GM21723 (cell line): ENCODE measurements at regions not wholly inside any gene's neighbourhood (a gene's known extent, or its start where the extent isn't known, plus 50 kb on each side); places are given as distances from the start of the nearest gene placed in this dataset.

Experiments used
- ATAC-seq: cut with Tn5 transposase; IDR thresholded peaks from one replicate; pipeline ENCODE4 v1.9.1; 2021; ENCODE audit warnings: mild to moderate bottlenecking, moderate library complexity; ENCODE audit not compliant: unreplicated experiment

DNA sequence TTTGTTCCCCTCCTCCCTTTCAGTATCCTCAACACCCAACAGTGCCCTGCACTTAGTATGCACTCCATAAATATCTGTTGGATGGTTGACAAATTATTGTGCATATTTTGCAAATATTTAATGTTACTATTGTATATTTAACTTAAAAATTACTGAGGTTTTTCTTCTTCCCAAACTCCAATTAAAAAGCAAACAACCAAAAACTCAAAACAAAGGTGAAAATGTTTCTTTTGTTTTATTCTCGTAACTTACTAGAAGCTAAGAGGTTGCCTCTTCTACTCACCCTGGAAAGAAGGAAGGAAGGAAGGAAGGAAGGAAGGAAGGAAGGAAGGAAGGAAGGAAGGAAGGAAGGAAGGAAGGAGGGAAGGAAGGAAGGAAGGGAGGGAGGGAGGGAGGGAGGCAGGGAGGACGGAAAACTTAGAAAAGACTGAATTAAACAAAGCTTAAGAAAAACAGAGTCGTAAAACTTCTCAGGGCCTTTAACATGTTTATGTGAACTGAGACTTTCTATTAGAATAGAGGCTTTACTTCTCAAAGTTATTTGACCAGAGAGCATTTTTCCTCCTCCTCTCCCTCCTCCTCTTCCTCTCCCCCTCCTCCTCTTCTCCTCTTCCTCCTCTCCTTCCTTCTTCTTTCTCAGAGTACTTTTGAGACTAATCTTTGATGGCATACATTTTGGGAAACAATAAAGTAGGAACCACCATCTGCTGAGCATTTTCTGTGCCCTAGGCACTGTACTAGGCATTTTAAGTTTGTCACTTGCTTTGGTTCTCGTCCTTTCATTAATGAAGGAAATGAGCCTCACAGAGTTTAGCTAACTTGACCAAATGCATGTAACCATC, 396.6 kb upstream of the WWC1 start:
- ATAC-seq: no peak

DNA sequence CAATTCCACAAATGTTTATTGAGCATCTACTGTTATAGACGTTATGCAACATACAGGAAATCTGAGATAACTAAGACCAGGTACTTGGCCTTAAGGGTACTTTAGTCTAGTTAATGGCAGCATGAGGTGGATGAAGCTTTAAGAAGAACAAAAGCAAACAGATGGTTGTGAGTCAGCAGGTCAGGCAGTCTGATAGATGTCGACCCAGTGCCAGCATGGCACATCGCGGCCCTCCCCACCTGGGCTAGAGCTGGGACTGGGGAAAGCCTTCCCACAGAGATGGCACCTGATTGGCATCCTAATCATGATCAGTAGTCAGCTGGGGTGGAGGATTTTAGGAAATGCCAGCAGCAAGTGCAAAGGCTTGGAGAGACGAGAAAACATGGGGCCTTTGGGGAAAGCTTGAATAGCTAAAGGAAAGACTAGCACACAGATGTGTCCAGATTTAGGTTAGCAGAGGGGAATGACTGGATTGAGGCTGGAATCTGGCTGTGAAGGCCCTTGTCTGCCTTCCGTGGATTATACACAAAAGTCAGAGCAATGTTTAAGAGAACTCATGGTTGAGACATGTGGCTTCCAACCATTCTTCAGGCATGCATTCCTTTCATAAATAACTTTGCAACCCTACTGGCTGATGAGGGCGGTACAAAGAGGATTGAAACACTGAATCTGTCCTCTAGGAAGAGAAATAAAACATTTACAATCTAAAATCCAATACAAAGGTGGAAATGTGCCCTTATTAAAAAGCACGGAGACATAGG, 395.4 kb upstream of the WWC1 start:
- ATAC-seq: no peak

DNA sequence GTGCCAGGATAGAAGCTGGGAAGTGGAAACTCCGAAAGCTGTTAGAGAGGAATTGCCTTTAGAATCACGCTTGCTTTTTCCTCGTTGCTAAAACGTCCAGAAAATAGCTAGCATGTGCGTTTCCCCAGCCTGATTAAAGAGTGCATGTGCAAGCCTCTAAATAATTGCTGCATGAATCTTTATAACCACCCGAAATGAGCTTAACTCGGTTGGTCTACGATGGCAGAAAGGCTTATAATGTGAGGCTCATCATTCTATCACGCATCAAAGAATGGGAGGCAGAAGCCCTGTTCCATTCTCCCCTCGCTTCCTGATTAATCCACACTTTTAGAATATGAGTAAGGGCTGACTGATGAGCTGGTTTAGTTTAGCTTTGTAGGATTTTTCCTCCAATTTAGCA, 394.6 kb upstream of the WWC1 start:
- ATAC-seq: no peak

DNA sequence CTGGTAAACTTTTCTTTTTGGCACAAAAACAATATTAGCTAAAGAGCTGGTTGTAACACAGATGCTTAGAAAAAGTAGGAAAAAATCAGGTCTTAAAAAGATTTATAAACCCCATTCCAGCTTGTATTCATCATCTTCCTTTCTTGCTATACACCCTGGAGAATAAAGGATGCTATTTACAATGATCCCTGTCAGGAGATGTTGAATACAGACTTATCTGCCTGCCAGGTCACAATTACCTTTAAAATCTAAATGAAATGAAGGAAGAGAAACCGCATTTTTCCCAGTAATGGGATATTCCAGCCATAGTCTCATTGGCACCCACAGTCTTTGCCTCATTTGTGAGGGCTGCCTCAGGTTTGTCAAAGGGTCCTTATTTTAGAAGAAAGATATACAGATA, 394.1 kb upstream of the WWC1 start:
- no peak for ATAC-seq

DNA sequence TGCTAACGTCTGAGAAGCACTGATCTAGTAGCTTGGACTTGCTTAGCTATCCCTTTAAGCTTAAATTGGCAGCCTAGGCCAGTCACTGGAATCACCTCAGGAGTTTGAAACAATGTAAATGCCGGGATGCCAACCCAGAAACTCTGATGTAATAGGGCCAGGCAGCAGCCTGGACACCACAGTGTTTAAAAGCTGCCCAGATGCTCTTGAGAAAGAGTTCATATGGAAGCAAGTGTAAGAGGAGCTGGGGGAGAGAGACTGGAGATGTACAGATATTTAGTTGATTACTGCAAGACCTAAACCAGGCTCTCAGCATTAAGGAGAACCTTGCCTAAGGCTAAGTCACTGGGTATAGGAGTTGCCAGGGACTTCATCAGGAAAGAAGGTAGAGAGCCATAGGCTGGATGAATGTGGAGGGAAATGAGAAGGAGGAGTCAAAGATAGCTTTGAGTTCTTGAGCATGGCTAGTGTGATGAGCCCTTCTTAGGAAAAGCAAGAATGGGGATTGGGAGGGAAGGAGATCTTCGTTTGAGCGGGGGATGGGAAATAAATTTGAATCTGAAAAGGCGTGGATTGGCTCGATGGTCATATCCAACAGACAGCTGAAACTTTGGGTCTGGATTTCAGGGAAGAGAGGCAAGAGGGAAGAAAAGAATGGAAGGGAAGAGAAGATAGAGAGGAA, 392.9 kb upstream of the WWC1 start:
- ATAC-seq: no peak

DNA sequence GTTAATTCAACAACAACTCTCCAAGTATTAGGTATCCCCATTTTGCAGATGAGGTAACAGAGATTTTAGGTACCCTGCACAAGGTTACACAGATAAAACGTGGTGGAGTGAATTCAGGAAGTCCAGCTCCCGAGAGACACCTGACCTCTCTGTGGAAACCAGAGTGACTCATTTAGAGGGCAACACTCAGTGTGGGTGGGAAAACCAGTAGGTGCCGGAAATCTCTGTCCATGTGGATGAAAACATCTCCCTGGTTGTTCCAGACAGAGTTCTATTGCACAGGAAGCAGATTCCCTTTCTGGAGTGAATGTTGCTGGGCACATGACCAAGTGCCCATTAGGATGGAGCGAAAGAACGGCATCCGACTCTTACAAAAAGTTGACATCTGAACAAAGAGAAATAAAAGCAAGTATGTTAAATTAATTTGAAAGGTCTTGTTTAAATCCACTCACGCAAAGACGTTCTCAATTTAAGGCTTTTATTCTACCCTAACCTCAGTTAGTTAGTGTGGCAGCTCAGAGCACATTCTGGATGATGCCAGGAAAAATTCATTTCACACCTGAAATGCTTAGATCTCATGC, 391.9 kb upstream of the WWC1 start:
- ATAC-seq: no peak

DNA sequence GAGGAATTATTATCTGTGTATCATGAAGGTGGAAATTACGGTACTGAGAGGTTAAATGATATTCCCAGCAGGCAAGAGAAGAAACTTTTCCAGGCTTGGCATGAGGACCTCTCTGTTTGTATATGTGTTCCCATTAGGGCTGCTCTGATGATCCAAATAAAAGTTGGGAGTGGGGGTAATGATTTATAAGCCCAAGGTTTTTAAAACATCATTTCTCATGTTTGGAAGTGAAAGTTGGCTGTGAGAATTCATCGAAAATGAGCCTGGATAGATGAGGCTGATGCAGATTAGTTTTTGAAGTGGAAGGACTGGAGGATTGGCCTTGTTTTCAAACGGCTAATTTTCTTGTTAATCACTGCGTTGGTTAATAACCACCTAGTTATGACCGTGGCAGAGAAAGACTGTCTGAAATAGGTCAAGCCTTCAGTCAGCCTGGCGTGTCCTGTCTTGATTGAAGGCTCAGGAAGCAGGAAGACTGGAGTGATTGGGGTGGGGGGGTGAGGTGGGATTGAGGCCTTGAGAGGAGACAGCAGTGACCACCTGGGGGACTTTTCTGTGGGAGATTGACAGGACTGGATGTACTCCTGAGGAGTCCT, 391.0 kb upstream of the WWC1 start:
- ATAC-seq: no peak

DNA sequence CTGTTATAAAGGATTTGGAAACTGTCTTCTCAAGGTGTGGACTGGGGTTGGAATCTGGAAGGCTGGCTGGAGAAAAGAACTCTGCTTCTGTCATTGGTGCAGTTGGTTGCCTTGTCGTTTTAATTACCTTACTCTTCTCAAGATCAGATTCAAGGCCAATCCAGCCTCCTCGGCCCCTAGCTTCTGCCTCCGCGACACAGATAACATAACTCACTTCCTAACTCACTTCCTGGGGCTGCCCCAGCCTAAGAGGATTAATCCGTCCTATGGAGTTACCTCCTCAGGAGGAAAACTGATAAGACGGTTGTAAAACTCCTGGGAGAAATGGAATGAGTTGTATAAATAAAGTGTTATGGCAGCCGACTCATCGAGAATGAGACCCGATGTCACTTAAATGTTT, 389.1 kb upstream of the WWC1 start:
- ATAC-seq: no peak

DNA sequence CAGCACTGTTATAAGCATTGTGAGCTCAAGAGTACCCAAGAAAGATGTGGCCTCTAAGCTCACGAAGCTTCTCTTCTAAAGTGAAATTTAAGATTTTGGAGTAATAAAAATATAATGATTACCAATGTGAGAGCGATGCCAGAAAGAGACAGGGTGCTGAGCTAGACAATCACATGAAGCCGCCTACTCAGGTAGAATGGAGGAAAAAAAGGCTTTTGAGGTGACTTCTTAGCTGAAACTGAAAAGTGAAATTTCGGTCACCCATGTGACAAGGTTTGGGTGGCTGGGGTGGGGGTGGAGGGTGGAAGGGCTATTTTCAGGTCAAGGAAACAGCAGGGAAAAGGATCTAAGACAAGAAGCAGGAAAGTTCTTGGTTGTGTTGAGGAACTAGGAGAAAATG, 388.2 kb upstream of the WWC1 start:
- ATAC-seq: no peak

DNA sequence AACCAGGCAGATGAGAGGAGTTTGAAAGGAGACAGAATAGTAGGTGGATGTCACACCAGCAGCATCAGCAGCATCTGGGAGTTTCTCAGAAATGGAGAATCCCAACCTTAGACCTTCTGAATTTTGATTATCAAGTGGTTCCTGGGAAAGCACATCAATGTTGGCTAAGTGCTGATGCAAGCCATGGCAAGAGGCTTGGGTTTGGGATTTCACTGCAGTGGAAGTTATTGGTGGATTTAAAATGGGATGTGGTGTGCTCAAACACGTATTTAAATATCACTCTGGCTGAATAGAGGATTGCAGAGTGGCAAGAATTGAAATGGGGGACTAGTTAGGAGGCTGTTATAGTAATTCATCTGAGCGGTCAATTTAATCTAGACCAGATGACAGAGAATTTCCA, 387.8 kb upstream of the WWC1 start:
- no peak for ATAC-seq

DNA sequence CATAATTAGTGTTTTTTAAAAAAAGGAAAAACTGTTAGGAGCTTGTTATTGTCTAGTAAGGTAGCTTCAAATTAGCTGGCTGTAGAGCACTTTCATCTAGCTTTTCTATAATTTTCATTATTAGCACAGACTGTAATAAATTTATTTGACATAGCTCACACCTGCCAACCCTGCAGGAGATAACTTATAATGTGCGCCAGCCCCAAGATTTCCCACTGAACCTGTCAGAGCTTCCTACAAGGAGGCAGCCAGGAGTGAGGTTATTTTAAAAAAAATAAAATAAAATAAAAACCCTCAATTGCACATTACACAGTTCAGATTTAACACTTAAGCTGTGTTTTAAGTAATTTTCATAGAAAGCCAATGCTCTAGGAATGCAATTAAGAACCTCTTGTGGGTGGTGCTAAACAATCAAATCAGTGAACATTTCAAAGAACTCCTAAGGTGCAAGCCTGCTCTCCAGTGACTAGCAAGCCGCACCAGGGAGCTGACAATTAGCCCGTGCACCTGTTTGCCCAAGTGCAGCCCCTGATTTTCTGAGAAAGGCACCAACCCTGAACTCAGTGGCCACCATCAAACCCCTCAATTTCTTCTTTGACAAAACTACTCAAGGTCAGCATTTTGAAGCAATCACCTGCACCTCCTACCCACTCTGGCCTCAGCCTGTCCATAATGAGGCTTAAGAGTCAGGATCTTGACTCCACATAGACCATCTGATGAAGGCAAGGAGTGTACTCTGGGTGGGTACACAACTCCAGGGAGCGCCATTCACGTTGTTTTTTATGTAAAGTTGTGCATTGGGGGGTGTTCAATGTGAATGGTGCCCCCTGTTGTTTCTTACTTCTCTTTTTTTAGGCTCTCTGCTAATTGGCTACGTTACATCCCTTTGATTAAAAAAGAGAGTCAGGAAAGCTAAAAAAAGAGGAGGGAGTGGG, 385.3 kb upstream of the WWC1 start:
- no peak for ATAC-seq

DNA sequence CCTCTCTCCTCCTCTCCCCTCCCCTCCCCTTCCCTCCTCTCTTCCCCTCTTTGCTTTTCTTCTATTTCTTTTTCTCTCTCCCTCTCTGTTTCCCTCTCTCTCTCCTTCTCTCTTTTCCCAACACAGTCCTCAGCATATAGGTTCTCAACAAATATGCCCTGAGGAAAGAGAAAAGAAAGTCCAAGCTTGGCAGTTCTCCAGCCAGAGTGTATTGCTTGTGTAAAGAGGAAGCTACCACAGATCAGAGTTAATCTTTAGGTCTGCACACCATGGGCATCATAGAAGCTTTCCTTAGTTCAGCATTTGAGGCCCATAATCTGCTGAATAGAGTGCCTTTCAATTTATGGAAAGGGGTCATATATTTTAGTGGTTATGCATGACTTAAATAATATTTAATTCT, 382.8 kb upstream of the WWC1 start:
- ATAC-seq: no peak

DNA sequence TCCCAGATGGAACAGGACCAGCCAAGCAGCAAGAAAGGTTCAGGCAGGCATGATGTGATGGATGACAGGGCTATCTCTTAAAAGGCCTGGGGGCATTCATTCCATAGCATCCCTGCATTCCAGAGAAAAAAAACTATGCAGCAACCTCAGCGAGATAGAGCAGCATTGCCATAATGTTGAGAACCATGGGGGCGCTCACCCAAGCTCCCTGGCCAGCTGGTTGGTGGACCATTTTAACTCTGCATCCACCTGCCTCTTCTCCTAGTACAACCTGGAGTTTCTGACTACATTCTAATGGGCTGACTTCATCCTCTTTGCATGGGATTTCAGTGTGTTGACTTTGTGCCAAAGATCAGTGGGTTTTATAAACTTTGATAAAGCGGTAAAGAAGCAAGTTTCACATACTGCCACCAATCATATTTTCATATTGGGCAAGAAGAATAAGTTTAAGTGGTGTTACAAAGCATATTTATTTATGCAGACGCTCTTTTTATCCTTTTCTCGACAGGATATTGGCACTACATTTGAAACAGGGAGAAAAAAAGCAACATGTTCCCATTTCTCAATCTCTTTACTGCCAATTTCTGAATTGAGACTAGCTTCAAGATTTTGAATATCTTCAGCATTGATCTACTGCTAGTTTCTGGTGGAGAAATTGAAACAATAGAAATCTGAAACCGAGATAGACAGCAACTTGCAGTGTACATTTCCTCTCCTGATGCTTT, 378.3 kb upstream of the WWC1 start:
- ATAC-seq: no peak

DNA sequence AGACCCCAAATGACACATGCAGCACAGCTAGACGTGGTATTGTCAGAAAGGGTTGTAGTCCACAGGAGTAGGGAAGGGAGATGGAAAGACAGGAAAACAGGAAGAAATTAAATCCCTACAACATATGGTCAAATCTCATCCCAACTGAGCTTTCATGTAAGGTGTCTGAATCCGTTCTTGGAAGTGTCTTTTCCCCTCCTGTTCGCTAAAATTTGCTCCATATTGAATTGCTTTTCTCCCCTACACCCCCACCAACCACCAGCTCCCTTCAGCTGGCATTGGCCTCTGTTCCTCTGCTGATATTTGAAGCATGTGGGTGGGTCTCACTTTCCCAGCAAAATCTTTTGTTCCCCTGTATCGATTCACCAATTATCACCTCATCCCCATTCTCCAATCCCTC, 376.2 kb upstream of the WWC1 start:
- no peak for ATAC-seq

DNA sequence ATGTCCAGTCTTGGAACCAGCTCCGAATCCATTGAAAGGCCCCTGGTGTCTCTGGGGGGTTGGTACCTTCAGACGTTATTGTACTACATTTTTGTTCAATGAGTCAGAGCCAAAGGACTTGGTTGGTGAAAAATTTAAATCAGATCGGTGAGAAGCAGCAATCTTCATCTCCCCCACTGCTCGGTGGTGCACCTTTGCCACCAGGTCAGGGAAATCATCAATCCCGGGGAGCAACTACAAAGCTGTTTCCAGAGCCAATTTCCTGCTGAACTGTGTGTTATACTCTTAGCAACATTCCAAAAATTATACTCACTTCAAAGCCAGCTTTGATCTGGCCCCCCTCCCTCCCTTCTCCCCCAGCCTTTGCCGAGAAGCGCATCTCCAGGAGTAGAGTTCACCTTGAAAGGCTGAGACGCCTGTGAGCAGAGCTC, 375.2 kb upstream of the WWC1 start:
- ATAC-seq: no peak

DNA sequence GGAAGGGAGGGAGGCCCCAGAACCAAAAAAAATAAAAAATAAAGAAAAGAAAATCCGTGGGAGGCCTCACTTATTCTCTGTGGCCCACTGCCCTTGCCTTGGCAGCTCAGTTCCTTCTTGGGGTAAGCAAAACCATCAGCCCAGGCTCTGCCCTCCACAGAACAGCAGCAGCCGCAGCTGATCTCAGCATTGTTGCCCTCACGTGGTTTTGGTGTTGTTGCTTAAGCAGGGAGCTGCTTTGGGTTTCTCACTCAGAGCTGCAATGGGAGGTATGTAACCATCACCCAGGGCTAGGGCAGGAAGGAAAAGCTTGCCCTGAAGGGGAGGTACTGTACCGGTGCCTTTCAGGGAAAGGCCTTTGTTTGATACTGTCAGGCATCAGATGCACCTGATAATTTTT, 374.7 kb upstream of the WWC1 start:
- no peak for ATAC-seq

DNA sequence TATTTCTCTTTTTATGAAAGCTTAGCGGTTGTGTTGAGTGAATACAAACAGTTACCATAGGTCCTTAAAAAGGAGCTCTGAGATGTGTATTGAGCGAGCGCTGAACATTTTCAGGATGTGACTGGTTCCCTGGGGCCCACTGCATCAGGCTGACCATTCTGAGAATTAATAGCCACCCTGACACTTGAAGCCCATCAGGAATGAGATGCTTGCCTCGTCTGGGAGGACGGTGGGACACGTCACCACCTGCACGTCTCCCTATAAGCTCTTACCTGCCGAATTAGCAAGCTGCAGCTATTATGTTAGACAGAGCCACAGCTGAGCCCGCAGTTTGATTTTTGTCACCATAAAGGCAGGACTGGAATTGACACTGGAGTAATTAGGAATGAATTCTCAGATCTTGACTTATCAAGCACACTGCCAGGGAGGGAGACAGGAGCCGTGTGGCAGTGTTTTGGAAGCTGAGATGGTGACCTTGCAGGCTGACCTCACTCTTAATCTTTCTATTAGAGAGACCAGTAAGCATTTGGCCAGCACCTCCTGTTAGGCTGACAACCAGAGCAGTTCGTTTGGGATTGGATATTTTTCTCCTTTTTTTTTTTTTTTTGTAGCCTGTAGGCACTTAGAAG, 373.1 kb upstream of the WWC1 start:
- ATAC-seq: no peak

DNA sequence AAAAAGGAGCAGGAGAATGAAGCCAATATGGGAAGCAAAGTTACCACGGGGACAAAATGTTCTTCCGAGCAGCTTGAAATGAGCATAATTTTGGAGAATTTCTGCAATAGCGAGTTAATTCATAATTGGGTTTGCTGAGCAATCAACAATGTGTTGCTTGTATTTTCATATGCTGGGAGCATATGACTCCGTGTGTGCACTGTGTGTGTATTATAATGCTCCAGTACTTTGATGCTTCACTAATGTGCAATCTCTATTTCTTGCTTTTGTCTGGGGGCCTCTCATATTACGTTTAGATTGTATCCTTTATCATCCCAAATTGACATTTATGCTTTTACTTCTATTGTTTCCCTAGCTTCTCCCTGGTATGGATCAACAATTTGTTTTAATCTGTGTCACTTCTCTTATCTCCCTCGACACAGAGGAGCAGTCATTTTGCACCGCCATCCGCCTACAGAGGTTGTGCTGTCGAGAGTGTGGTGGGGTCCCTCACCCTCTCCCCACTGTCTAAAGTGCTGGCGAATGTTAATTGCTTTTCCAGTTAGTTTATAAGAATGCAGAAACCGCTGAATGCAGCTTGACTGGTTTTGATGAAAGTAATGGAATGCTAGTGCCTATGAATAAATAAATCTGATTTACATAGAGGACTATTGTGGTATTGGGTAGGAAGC, 372.5 kb upstream of the WWC1 start:
- no peak for ATAC-seq
